NCI-H187 (cell line): ENCODE measurements at regions not wholly inside any gene's neighbourhood (a gene's known extent, or its start where the extent isn't known, plus 50 kb on each side); places are given as distances from the start of the nearest gene placed in this dataset.
"Not testable (repeated sequence)": the region's sequence is repeated elsewhere in the genome, so short reads cannot be mapped to it uniquely, and the experiment has no call there.

ENCODE experiments used
- DNase-seq, 2 experiments: peaks; one replicate each; lab custom pipeline; 2025; lab: John Stamatoyannopoulos, UW

DNA sequence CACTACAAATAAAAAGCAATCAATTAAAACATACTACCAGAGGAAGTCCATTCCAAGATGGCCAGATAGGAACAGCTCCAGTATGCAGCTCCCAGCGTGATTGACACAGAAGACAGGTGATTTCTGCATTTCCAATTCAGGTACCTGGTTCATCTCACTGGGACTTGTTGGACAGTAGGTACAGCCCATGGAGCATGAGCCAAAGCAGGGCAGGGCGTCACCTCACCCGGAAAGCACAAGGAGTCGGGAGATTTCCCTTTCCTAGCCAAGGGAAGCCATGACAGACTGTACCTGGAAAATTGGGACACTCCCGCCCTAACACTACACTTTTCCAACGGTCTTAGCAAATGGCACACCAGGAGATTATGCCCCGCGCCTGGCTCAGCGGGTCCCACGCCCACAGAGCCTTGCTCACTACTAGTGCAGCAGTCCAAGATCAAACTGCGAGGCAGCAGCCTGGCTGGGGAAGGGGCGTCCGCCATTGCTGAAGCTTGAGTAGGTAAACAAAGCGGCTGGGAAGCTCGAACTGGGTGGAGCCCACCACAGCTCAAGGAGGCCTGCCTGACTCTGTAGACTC is 106.0 kb downstream of the BUD13 start:
- DNase-seq = not testable (repeated sequence)

DNA sequence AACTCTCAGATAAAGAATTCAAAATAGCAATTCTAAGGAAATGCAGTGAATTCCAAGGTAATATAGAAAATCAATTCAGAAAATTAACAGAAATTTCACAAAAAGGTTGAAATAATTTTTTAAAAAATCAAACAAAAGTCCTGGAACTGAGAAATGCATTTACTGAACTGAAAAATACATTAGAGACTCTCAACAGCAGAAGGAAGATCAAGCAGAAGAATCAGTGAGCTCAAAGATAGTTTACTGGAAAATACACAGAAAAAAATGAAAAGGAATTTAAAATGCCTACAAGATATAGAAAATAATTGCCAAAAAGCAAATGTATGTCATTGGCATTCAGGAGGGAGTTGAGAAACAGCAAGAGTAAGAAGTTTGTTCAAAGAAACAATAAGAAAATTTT is 107.3 kb downstream of the BUD13 start:
- no peak for DNase-seq

DNA sequence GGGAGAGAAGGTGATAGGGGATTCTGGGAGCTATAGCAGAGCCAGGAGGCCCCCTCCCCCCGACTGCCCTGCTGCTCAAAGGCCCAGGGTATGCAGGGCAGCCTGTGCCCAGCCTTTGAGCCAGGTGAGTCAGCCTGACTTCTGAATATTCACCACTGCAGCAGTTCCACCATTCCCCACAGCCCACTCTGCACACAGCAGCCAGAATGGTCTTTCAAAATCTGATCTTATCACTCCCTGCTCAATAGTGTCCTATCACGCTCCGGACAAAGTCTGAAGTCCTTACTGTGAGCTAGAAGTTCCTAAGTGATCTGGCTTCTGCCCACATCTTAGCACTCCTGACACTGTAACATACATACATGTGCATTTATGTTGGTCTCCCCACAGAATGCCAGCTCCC is 111.7 kb downstream of the BUD13 start:
- DNase-seq = no peak

DNA sequence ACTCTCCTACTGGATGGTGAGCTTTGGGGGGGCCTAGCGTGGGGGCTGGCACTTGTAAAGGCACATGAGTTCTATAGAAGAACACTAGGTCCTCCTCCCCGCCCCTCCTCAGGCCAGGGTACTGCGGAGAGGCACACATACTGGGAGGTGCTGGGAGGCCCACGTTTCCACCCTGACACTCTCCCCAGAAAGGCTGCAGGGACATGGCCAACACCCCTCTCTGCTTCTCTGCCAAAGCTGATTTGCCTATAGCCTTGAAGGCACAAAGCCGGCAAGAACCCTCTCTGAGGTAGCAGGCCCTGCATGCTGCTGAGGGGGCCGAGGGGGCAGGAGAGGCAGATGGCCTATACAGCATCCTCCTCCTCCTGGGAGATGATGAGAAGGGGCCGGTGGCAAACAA is 112.8 kb downstream of the BUD13 start:
- no peak for DNase-seq

DNA sequence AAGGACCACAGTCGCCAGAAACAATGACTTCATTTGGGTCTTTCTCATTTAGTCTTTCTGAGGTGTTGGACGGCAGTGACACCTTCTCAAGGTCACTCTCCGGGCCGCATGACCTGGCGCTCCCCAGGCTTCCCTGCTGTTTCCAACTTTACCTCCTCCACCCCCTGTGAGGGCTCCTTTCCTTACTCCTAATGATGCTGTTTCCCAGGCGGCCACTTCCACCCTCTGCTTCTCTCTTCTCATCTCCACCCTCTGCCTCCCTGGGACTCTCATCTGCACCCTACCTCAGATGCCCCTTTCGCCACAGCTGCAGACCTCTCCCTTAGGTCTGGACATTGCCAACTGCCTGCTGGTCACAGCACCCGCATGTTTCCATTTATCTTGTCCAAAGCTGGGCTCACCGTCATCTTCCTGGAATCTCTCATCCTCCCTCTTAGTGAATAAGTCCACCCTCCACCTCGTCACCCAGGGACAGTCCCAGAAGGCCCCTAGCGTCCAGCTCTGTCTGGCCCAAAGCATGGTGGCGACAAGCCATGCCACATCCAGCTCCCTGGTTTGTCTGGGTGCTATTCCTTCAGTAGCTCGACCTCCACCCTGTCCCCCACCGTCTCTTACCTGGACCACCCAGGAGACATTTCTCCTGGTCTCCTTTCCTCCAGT is 113.8 kb downstream of the BUD13 start:
- no peak for DNase-seq

DNA sequence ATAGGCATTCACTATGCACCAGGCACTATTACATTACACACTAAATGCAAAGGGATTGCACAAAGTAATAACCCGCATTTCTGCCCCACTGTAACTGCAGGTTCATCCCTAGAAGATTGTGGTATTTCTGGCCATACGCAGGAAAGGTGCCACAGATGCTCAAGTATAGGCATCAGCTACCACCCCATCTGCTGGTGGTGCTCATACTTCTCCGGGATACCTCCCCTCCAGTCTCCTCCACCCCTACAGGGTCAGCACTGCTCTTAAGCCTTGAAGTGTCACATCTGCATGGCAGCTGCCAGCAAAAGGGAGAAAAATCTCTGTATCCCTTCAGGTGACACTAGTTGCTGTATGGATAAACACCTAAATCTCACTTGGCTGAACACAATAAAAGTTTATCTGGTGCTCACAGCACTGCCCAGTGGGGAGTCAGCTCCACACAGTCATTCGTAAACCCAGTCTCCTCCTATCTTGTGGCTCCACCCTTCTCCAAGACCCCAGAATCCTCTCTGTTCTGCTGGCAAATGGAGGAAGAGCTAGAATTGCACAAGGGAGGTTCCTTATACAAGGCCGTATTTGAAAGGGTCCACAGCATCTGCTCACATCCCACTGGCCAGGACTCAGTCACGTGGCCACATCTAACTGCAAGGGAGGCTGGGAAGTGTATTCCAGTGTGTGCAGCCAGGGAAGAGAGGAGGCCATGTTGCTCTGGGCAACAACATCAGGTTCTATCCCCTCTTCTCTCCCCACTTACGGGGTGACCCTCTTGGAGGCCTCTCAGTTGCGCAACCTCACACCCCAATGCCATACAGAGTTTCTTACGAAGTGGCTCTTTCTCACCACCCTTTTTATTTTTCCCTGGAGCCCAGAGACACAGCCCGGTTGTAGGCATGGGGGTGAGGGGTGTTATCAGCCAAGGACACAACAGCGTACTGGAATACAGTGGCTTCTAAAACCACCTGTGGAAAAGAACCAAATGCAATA is 114.7 kb downstream of the BUD13 start:
- no peak for DNase-seq

DNA sequence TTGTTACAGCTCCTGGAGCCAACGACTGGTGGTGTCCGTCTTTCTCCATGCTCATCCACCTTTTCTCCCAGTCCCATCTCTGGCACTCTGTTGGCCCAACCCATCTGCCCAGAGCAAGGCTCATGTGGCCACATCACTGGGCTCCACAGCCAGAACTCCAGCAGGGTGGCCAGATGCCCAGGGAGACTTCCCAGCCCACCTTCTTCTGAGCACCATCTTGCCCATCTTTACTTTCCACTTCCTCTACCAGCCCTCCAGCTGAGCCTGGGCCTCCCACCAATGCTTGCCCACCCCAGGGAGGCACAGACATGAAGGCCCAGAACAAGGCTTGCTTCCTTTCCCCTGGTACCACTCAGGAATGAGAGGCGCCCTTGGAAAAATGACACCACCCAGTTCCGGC is 116.8 kb downstream of the BUD13 start:
- no peak for DNase-seq

DNA sequence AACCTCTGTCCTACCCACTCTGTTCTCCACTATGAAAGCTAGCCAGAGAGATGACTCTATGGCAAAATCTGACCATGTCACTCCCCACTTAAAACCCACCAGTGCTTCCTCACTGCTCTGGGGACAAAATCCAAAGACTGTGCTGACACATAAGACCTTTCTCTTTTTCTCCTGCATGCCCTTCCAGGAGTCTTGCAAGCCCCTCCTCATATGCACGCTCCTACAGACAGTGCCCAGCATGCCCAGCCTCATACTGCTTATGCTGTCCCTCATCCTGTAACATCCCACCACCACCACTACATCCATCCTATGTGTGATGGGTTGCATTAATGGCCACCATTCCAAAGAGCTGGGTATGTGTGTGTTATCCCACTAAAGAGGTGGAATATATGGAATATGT is 118.3 kb downstream of the BUD13 start:
- DNase-seq = no peak

DNA sequence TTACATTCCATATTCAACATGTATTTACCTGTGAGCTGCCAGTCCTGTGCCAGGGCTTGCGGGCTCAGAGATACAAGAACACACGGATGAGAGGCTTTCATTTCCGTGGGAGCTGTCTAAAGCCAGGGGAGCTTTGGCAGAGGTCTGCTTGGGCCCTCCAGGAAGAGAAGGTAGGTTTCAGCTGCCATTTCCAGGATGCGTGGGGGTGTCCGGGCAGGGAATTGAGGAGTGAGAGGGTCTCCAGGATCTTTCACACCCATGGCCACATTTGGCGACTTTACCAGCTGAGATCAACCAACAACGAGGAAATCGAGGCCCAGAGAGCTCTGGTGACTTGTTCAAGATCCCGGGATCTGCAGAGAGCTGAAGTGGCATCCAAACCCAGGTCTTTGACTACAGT is 119.6 kb downstream of the BUD13 start:
- DNase-seq = no peak

DNA sequence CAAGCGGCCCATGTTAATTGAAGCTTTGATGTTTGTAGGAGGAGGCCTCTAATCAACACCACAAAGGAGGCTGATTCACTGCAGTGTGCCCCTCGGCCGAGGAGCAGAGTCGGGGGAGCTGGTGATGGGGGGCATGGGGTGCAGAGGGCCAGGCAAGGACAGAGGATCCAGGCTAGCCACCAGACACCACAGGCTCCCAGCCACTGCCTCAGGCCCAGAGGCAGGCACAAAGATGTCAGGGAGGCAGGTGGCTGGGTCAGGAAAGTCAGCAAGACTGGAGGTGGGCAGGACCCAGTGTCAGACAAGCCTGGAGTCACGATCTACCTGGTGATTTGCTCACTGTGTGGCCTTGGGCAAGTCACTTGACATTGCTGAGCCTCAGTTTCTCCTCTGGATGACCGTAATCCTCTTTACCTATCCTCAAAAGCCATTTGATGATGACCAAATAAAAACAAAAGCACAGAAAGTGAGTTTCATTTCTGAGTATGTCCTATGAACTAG is 121.0 kb downstream of the BUD13 start:
- no peak for DNase-seq

DNA sequence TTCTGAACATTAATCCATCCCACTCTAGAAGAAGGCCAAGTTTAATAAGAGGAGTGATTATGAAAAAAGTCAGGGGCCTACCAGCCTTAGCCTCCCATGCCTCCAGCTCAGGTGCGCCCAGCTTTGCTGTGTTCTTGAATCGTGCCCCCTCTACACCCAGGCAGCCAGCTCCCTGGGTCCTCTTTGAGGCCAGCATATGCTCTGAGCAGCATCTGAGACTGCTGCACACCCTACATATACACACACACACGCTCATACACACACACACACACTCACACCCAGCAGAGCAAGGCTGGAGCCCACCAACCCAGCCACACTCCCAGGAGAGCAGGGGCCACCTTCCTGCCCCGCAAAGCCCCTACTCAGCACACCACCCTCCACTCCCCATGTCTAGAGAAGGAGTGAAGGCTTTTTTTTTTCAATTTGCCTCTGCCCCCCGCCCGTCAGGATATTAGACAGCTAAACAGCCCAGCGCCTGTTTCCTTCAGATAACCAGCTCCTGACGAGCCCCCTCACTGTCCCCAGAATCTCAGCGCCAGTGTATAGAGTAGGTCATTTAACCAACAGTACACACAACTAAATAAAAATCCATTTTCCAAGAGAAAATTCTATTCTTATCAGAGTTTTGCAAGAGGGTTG is 121.6 kb downstream of the BUD13 start:
- no peak for DNase-seq

DNA sequence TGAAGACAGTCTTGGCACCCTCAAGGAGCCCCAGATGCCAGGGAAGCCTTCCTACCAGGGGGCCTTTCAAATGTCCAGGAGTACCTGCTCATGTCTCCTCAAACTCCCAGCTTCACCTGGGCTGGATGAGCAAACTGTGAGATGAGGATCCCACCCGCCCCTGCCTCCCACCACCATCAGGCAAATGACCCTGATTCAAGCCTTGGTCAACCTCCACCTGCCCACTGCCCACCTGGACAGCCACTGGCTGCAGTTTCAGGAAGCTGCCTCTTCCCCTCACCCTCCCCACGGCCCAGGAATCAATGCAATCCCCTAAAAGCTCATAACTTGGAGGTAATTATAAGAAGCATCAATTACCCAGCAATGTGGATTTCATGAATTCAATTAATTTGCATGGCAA is 122.7 kb downstream of the BUD13 start:
- DNase-seq = no peak

DNA sequence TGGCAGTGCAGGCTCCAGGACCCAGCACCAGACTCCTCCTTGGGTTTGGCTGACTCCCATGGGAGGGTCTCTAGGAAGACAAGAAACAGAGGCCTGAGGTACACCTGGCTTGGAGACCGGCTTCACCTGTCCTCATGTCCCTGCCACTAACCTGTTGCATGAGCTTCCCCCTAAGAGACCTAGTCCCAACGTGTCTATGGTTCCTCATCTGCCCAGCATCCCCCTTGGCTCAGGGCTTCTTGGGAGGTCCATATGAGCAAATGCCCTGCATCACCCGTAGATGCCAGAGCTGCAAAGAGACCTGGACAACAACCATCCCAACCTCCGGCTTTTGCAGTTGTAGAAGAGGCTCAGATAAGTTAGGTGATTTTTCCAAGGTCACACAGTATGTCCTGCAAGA is 123.5 kb downstream of the BUD13 start:
- DNase-seq = no peak

DNA sequence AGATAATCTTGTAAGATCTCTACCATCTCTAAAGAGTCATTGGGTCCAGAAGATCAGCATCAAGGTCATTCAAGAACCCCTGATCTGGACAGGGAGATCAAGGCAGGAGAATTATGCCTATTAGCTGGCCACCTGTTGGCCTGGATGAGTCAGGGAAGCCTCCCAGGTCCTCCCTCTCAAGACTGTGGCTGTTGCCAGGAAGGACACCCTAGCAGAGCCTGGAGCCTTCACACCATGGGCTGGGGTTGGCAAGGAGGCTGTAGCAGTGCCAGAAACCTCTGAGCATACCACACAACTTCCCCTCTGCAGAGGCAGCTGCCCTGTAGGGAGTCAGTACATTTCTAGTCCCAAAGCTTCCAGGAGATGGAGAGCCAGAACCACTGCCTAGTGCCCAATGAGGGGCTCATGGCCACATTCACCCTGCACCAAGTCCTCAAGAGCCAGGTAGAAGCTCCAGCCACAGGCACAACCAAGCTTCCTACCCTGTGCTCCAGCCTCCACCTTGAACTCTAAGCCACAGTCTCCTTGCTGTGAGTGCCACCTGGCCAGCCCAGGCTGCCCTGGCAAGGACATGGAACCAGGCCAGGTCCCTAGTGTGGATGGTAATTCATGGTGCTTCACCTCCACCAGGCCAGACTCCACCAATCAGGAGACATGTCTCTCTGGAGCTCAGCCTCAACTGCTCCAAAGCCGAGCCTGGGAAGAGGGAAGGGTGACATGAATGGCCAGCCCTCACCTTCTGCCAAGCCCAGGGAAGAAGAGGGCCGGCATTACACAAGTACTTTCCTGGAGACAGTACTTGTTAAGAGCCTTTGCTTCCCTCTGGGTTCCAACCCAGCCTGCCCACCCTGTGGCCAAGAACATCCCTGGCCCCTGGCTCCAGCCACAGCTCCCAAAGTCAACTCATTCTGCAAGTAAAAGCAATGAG is 124.3 kb downstream of the BUD13 start:
- DNase-seq = no peak

DNA sequence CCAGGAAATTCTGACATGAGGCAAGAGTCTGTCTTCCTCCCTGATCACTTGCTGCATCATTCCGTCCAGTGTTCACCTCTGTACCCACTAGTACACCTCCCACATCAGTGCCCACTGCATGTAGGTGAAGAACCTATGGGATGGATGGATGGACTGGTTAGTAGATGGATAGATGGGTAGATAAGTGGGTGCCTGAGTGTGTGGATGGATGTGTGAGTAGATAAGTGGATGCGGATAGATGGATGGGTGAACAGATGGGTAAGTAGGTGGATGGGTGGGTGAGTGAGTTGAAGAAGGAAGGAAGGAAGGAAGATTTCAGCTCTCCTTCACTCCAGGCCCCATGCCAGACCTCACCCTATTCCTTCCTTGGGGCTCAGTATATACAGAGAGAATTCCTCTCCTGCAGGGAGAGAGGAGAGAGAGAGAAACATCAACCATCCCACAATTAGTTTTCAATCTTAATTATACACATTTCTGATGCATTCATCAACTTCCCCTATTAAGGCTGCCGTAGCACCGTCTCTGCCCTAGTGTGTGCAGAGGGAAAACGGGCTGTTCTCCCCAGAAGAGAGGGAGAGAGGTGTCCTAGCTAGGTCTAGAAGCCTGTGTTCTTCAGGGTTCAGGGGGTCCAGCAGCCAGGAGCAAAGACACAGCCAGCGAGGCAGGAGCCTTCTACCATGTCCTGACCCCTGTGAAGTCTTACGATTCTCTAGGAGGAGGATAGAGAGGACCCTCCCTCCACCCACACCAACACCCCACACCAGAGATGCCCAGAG is 125.3 kb downstream of the BUD13 start:
- DNase-seq = no peak

DNA sequence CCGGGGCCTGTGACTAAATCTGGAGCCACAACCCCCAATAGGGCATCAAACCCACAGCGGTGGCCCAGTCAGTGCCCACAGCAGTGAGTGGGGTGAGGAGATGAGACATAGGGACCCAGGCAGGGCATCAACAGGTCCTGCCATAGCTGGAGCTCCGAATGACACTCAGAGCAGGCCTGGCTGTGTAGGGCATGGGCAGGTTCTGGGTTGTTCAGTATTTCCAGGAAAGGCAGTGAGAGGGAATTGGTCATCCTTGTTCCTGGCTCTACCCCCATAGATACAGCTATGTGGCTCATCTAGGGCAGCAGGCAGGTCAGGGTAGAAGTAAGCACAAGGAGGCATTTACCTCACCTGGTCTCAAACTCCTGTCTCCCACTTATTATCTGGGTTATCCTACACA is 126.6 kb downstream of the BUD13 start:
- DNase-seq = no peak

DNA sequence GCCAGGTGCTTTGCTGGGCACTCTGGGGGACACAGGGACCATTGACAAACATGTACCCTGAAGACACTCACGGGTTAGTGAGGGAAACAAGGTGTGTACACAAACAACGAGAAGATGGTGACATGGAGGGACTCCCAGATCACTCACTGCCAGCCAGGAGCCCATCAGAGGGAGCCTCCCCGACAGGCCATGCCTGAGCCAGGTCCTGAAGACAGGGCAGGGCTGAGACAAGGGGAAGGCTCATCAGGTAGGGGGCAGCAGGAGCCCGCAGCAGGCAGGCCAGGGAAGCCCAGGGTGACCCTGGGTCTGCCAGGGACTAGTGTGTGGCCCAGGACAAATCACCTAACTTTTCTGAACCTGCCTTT is 127.9 kb downstream of the BUD13 start:
- DNase-seq = no peak

DNA sequence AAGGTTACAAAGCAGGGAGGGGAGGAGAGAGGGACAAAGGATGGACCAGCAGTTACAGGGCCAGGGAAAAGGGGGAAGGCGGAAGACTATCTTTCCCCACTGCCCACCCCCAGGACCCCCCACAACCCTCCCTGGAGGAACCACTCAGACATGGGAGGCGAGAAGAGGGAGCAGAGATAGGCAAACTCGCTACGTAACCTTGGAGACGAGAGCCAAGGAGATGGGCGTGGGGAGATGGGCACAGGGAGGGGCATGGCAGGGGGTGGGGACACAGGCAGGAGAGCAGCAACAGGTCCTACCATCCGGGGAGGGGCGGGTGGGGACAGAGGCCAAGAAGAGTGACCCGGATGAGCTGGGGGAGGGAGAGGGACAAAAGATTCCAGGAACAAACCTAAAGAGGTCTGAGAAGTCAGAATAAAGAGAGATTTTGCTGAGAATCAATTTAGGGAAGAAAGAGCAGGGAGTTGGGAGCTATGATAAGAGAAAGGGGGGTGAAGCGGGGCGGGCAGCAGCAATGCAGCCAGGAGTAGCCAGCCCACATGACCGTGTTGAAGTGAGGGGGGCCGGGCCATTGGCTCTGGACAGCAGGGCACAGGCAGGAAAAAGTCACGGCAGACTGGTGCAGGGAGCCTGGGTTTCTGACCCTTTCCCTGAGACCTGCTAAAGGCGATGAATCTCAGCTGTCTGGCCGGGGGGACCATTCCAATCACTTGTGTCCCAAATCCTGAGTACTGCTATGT is 128.4 kb downstream of the BUD13 start:
- no peak for DNase-seq

DNA sequence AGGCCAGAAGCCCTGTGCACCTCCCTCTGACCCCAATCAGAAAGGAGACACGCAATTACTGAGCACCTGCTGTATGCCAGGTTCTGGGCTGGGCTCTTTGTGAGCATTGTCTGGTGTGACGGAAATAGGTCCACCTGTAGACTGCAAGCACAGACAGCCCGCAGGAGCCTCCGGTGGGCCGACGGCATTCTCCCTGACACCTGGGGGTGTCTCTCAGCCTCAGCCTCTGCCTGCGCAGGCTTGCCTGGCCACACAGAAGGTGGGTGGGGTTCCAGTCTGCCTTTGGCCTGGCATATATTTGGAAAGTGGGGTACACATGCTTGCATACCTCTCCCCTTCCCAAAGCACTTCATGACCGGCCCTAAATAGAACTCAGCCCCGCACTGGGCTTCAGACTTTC is 129.3 kb downstream of the BUD13 start:
- DNase-seq = no peak

DNA sequence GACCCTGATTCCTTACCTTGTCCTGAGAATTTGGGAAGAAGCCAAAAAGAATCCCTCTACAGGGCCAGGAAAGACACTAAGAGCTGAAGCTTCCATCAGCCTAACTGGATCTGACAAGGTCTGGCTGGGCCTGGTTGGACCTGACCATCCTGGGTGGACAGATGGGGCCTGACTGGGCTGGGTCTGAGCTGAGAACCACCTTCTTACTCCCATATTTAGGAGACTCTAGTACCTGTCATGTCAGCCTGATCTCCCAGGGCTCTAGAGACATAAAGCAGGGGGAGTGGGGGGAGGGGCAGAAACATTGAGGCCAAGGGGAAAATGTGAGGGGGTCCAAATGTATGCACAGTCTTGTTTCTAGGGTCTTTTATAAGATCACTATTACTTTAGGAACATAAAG is 129.9 kb downstream of the BUD13 start:
- no peak for DNase-seq
